DOHH2 (cell line): ENCODE measurements at regions not wholly inside any gene's neighbourhood (a gene's known extent, or its start where the extent isn't known, plus 50 kb on each side); places are given as distances from the start of the nearest gene placed in this dataset.

Experiments
- H3F3A ChIP-seq: fragments of 200-600 bp; sonication (generic), shearing (Covaris generic); 2 replicates; pipeline ENCODE4 v1.6.0; 2016; ENCODE audit warnings: antibody characterized with exemption, mild to moderate bottlenecking; ENCODE audit not compliant: control insufficient read depth, insufficient read depth
- H3K27ac ChIP-seq: fragments of 200-600 bp; sonication (generic); 2 replicates; pipeline ENCODE4 v1.5.1; 2014; ENCODE audit warnings: low read depth, mild to moderate bottlenecking, low read length, moderate library complexity
- H3K27me3 ChIP-seq: fragments of 200-600 bp; sonication (generic); 2 replicates; pipeline ENCODE4 v1.6.1; 2014; ENCODE audit warnings: mild to moderate bottlenecking, low read length, mixed read lengths; ENCODE audit not compliant: control insufficient read depth
- H3K36me3 ChIP-seq: fragments of 200-600 bp; sonication (generic); 2 replicates; pipeline ENCODE4 v1.6.1; 2014; ENCODE audit warnings: mild to moderate bottlenecking, low read length, moderate library complexity, mixed read lengths; ENCODE audit not compliant: control insufficient read depth
- H3K4me1 ChIP-seq: fragments of 200-600 bp; sonication (generic); 2 replicates; pipeline ENCODE4 v1.6.1; 2014; ENCODE audit warnings: mild to moderate bottlenecking, low read length, mixed read lengths; ENCODE audit not compliant: control insufficient read depth
- H3K4me2 ChIP-seq: fragments of 200-600 bp; sonication (generic); 2 replicates; pipeline ENCODE4 v1.6.0; 2014; ENCODE audit warnings: mild to moderate bottlenecking, low read length, moderate library complexity
- H3K4me3 ChIP-seq: fragments of 200-600 bp; sonication (generic); 2 replicates; pipeline ENCODE4 v1.5.1; 2014; ENCODE audit warnings: mild to moderate bottlenecking, low read length, mixed read lengths
- H3K79me2 ChIP-seq: fragments of 200-600 bp; sonication (generic); 2 replicates; pipeline ENCODE4 v1.6.1; 2014; ENCODE audit warnings: mild to moderate bottlenecking, low read length, mixed read lengths; ENCODE audit not compliant: control insufficient read depth
- H3K9me2 ChIP-seq: fragments of 200-600 bp; sonication (generic); replicated peaks from 2 replicates; pipeline ENCODE4 v1.6.1; 2014; ENCODE audit warnings: mild to moderate bottlenecking, low read length, mixed read lengths; ENCODE audit not compliant: control insufficient read depth
- H3K9me3 ChIP-seq: fragments of 200-600 bp; sonication (generic); 2 replicates; pipeline ENCODE4 v1.6.1; 2014; ENCODE audit warnings: antibody characterized with exemption, low read length, mixed read lengths; ENCODE audit not compliant: control insufficient read depth, insufficient read depth
- H4K20me1 ChIP-seq: fragments of 200-600 bp; sonication (generic); 2 replicates; pipeline ENCODE4 v1.6.0; 2014; ENCODE audit warnings: low read depth, mild to moderate bottlenecking, antibody characterized with exemption, low read length, moderate library complexity; ENCODE audit not compliant: control insufficient read depth, insufficient read depth
- EZH2phosphoT487 ChIP-seq: fragments of 200-600 bp; sonication (generic); IDR thresholded peaks from 2 replicates; pipeline ENCODE4 v1.6.1; 2017; ENCODE audit warnings: borderline replicate concordance, mild to moderate bottlenecking, antibody characterized with exemption, low read length, moderate library complexity, mixed read lengths
- TF ChIP-seq, protein P1 (sequence below): fragments of 200-600 bp; sonication (generic); IDR thresholded peaks from one replicate; pipeline ENCODE4 v1.5.1; 2014; ENCODE audit warnings: antibody characterized with exemption, mild to moderate bottlenecking, low read depth, low read length; ENCODE audit not compliant: poor library complexity, severe bottlenecking

- Histone ChIP-seq H3K27me3 (no peaks in the 10 kb centered on the region), H3K36me3 (no peaks in the 10 kb centered on the region), H3K4me3 (no peak overlapping the region), H3K27ac (no peak overlapping the region), H3F3A (no peaks in the 10 kb centered on the region), H3K79me2 (no peaks in the 10 kb centered on the region), H3K9me2 (no peaks in the 10 kb centered on the region), H3K9me3 (no peaks in the 10 kb centered on the region), H4K20me1 (no peaks in the 10 kb centered on the region), H3K4me1 (peaks cover 27% of the 10 kb centered on the region), H3K4me2 (no peak overlapping the region)
- no peak for TF ChIP-seq EZH2phosphoT487
- TF ChIP-seq, protein P1, sequence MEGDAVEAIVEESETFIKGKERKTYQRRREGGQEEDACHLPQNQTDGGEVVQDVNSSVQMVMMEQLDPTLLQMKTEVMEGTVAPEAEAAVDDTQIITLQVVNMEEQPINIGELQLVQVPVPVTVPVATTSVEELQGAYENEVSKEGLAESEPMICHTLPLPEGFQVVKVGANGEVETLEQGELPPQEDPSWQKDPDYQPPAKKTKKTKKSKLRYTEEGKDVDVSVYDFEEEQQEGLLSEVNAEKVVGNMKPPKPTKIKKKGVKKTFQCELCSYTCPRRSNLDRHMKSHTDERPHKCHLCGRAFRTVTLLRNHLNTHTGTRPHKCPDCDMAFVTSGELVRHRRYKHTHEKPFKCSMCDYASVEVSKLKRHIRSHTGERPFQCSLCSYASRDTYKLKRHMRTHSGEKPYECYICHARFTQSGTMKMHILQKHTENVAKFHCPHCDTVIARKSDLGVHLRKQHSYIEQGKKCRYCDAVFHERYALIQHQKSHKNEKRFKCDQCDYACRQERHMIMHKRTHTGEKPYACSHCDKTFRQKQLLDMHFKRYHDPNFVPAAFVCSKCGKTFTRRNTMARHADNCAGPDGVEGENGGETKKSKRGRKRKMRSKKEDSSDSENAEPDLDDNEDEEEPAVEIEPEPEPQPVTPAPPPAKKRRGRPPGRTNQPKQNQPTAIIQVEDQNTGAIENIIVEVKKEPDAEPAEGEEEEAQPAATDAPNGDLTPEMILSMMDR, result no peak
Observed at GRCh38 chr5:158640593-158640980, 459.1 kb downstream of the EBF1 start.

GRCh38 chr5:158639881-158640592 lies 459.7 kb downstream of the EBF1 start:
- no peak overlapping the region for H3K27ac ChIP-seq
- no peaks in the 10 kb centered on the region for H3K9me2 ChIP-seq
- H3K9me3 ChIP-seq, result no peaks in the 10 kb centered on the region
- no peaks in the 10 kb centered on the region for H3K79me2 ChIP-seq
- no peaks in the 10 kb centered on the region for H3K36me3 ChIP-seq
- no peaks in the 10 kb centered on the region for H3F3A ChIP-seq
- H3K4me2 ChIP-seq, result no peak overlapping the region
- no peak for TF ChIP-seq EZH2phosphoT487
- TF ChIP-seq, protein P1, result no peak
- peaks cover 26% of the 10 kb centered on the region for H3K4me1 ChIP-seq
- no peak overlapping the region for H3K4me3 ChIP-seq
- no peaks in the 10 kb centered on the region for H4K20me1 ChIP-seq
- H3K27me3 ChIP-seq, result no peaks in the 10 kb centered on the region

GRCh38 chr5:158638396-158638795 lies 461.3 kb downstream of the EBF1 start:
- no peak for TF ChIP-seq EZH2phosphoT487
- TF ChIP-seq, protein P1, result no peak
- Histone ChIP-seq H3K9me2 (no peaks in the 10 kb centered on the region), H3K79me2 (no peaks in the 10 kb centered on the region), H3K36me3 (no peaks in the 10 kb centered on the region), H4K20me1 (no peaks in the 10 kb centered on the region), H3K4me1 (peaks cover 13% of the 10 kb centered on the region), H3K4me3 (no peak overlapping the region), H3K27me3 (no peaks in the 10 kb centered on the region), H3K9me3 (no peaks in the 10 kb centered on the region), H3K27ac (no peak overlapping the region), H3K4me2 (no peak overlapping the region), H3F3A (no peaks in the 10 kb centered on the region)
